Ascending aorta (tissue), 2 donors: ENCODE measurements at regions not wholly inside any gene's neighbourhood (a gene's known extent, or its start where the extent isn't known, plus 50 kb on each side); places are given as distances from the start of the nearest gene placed in this dataset.
"Not testable (repeated sequence)": the region's sequence is repeated elsewhere in the genome, so short reads cannot be mapped to it uniquely, and the experiment has no call there.

ENCODE experiments used
- DNase-seq, 2 donors: peaks; one replicate each; pipeline ENCODE4 v3.0.0-alpha.2; 2019; ENCODE audit warnings: low spot score in 2 of 2
- H3K27ac ChIP-seq, 2 donors: fragments of 200-600 bp; sonication (generic); one replicate each; pipeline ENCODE4 v1.5.1; 2016 to 2017; ENCODE audit warnings: mild to moderate bottlenecking in 1 of 2
- H3K27me3 ChIP-seq: fragments of 200-600 bp; sonication (generic); one replicate; pipeline ENCODE4 v1.5.1; 2017
- H3K36me3 ChIP-seq, 2 donors: fragments of 200-600 bp; sonication (generic); one replicate each; pipeline ENCODE4 v1.5.1; 2016
- H3K4me1 ChIP-seq, 2 donors: fragments of 200-600 bp; sonication (generic); one replicate each; pipeline ENCODE4 v1.5.1; 2016 to 2017; ENCODE audit warnings: mild to moderate bottlenecking in 1 of 2
- H3K4me3 ChIP-seq, 2 donors: fragments of 200-600 bp; sonication (generic); one replicate each; pipeline ENCODE4 v1.5.1; 2016 to 2017; ENCODE audit warnings: mild to moderate bottlenecking in 1 of 2
- H3K9me3 ChIP-seq, 2 donors: fragments of 200-600 bp; sonication (generic); one replicate each; pipeline ENCODE4 v1.5.1; 2016
- intact Hi-C: fragments of 100-400 bp; cut with DNase I; formaldehyde crosslinking; loops from one replicate; pipeline ENCODE4 v1.15.1; 2023
- TF ChIP-seq, protein P1 (sequence below), 3 experiments: fragments of 200-600 bp in 2 of 3; fragments of 450-650 bp in 1 of 3; sonication (generic) in 2 of 3; IDR thresholded peaks; one replicate each; pipeline ENCODE4 v1.5.1; 2016 to 2019; ENCODE audit warnings: antibody characterized with exemption in 3 of 3, mild to moderate bottlenecking in 1 of 3, moderate library complexity in 1 of 3

DNA sequence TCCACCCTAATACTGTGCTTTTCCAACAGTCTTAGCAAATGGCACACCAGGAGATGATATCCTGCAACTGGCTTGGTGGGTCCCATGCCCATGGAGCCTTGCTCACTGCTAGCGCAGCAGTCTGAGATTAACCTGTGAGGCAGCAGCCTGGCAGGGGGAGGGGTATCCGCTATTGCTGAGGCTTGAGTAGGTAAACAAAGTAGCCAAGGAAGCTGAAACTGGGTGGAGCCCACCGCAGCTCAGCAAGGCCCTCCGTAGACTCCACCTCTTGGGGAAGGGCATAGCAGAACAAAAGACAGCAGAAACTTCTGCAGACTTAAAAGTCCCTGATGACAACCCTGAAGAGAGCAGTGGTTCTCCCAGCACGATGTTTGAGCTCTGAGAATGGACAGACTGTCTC lies 399.0 kb downstream of the CCSER2 start:
- DNase-seq = no peak
- H3K4me3 ChIP-seq = no peak overlapping the region
- TF ChIP-seq, protein P1, sequence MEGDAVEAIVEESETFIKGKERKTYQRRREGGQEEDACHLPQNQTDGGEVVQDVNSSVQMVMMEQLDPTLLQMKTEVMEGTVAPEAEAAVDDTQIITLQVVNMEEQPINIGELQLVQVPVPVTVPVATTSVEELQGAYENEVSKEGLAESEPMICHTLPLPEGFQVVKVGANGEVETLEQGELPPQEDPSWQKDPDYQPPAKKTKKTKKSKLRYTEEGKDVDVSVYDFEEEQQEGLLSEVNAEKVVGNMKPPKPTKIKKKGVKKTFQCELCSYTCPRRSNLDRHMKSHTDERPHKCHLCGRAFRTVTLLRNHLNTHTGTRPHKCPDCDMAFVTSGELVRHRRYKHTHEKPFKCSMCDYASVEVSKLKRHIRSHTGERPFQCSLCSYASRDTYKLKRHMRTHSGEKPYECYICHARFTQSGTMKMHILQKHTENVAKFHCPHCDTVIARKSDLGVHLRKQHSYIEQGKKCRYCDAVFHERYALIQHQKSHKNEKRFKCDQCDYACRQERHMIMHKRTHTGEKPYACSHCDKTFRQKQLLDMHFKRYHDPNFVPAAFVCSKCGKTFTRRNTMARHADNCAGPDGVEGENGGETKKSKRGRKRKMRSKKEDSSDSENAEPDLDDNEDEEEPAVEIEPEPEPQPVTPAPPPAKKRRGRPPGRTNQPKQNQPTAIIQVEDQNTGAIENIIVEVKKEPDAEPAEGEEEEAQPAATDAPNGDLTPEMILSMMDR (IDR thresholded peaks at IDR 0.05) = no peak
- no peak overlapping the region for H3K27ac ChIP-seq
- no peaks in the 10 kb centered on the region for H3K9me3 ChIP-seq
- no peaks in the 10 kb centered on the region for H3K27me3 ChIP-seq
- H3K4me1 ChIP-seq = no peaks in the 10 kb centered on the region
- no peaks in the 10 kb centered on the region for H3K36me3 ChIP-seq
- intact Hi-C loops = no loop called here

DNA sequence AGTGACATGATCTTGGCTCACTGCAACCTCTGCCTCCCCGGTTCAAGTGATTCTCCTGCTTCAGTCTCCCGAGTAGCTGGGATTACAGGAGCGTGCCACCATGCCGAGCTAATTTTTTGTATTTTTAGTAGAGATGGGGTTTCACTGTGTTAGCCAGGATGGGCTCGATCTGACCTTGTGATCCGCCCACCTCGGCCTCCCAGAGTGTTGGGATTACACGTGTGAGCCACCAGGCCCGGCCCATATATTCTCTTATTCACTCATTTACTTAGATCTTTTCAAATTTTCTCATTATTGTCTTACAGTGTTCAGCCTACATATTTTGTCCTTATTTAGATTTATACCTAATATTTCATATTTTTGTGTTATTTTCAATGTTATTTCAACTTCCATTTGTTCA lies 410.7 kb downstream of the CCSER2 start:
- intact Hi-C loops, H3K4me3 ChIP-seq: not testable (repeated sequence)

DNA sequence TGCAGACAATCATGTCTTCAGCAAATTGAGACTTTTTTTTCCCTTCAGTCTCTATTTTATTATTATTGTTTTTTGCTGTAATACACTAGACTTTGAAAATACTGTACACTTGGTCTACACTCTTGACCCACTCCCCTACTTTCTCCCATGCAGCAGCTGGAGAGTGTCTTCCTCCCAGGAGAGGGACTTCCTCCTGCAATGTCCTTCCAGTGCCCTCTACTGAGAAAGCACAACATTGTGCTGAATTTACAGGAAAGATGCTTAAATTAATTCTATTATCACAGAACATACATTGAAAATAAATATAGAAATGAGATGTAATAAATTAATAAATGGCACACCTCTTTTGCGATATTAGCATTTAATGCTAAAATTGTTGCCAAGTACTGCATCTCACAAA lies 411.3 kb downstream of the CCSER2 start:
- no peaks in the 10 kb centered on the region for H3K36me3 ChIP-seq
- H3K27ac ChIP-seq = no peak overlapping the region
- TF ChIP-seq, protein P1 (IDR thresholded peaks at IDR 0.05) = no peak
- H3K27me3 ChIP-seq = no peaks in the 10 kb centered on the region
- no peaks in the 10 kb centered on the region for H3K9me3 ChIP-seq
- intact Hi-C loops = no loop called here
- no peak overlapping the region for H3K4me3 ChIP-seq
- no peaks in the 10 kb centered on the region for H3K4me1 ChIP-seq
- DNase-seq = no peak

More for the DNA sequence above, 410.7 kb downstream of the CCSER2 start:
- not testable (repeated sequence) for H3K4me1 ChIP-seq, H3K9me3 ChIP-seq, DNase-seq, H3K27ac ChIP-seq, H3K36me3 ChIP-seq, H3K27me3 ChIP-seq

DNA sequence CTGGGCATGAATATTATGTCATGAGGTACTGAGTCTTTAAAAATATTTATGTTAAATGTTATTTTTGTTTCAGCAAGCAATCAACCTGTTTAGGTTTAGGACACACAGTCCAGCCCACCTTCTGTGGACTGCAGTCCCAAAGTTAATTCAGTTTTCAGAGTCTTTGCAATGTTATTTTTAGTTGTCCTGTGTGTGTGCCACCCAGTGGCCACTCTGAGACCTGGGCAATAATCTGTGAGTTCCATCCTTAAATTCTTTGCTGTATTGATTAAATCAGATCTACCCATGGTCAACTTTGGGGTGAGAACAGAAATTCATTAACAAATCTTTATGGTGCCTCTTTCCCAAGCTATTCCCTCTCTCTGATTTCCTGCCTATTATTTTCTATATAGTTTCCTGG lies 415.1 kb downstream of the CCSER2 start:
- H3K4me3 ChIP-seq = no peak overlapping the region
- no peaks in the 10 kb centered on the region for H3K9me3 ChIP-seq
- H3K4me1 ChIP-seq = no peaks in the 10 kb centered on the region
- no peaks in the 10 kb centered on the region for H3K36me3 ChIP-seq
- TF ChIP-seq, protein P1 (IDR thresholded peaks at IDR 0.05) = no peak
- no peak for DNase-seq
- intact Hi-C loops = no loop called here
- H3K27ac ChIP-seq = no peak overlapping the region
- no peaks in the 10 kb centered on the region for H3K27me3 ChIP-seq

DNA sequence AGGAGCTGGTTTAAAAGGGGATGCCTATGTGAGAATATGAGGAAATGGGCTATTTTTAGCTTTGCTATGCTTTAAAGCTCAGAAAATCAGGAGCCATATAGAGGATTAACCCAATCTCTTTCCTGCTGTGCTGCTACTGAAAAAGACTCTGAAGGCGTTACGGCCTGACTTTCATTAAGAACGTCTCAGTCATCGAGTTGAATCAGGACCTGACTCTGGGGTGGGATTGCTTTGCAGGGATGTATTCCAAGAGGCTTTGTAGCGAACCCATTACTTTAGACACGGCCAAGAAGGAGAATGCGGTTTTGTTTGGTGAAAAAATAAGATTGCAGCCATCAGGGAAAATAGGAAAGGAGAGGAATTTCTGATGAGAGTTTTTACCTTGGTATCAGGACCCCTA lies 426.9 kb downstream of the CCSER2 start:
- DNase-seq = no peak
- Histone ChIP-seq H3K4me3 (no peak overlapping the region), H3K27me3 (no peaks in the 10 kb centered on the region), H3K36me3 (no peaks in the 10 kb centered on the region), H3K9me3 (no peaks in the 10 kb centered on the region), H3K4me1 (no peaks in the 10 kb centered on the region), H3K27ac (no peak overlapping the region)
- TF ChIP-seq, protein P1 (IDR thresholded peaks at IDR 0.05) = no peak
- intact Hi-C loops = no loop called here

DNA sequence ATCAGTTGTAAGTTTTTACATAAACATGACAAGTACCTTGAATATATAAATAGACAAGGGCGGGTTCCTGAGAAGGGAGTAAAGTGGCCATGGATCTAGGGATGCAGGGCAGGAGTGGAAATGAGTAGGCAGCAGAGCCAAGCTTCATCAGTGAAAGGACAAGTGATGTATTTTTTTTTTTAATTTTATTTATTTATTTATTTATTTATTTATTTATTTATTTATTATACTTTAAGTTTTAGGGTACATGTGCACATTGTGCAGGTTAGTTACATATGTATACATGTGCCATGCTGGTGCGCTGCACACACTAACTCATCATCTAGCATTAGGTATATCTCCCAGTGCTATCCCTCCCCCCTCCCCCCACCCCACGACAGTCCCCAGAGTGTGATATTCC lies 428.3 kb downstream of the CCSER2 start:
- DNase-seq, H3K9me3 ChIP-seq, H3K27me3 ChIP-seq, H3K4me1 ChIP-seq, H3K4me3 ChIP-seq, H3K36me3 ChIP-seq, intact Hi-C loops, H3K27ac ChIP-seq: not testable (repeated sequence)

DNA sequence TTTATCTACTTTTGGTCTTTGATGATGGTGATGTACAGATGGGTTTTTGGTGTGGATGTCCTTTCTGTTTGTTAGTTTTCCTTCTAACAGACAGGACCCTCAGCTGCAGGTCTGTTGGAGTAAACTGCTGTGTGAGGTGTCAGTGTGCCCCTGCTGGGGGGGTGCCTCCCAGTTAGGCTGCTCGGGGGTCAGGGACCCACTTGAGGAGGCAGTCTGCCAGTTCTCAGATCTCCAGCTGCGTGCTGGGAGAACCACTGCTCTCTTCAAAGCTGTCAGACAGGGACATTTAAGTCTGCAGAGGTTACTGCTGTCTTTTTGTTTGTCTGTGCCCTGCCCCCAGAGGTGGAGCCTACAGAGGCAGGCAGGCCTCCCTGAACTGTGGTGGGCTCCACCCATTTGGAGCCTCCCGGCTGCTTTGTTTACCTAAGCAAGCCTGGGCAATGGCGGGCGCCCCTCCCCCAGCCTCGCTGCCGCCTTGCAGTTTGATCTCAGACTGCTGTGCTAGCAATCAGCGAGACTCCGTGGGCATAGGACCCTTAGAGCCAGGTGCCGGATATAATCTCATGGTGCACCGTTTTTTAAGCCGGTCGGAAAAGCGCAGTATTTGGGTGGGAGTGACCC lies 433.7 kb downstream of the CCSER2 start:
- H3K27me3 ChIP-seq, H3K4me3 ChIP-seq, intact Hi-C loops, H3K9me3 ChIP-seq, H3K27ac ChIP-seq, H3K4me1 ChIP-seq, DNase-seq, H3K36me3 ChIP-seq: not testable (repeated sequence)
